Spleen (tissue), 11 donors: ENCODE measurements at regions not wholly inside any gene's neighbourhood (a gene's known extent, or its start where the extent isn't known, plus 50 kb on each side); places are given as distances from the start of the nearest gene placed in this dataset.
"Not testable (repeated sequence)": the region's sequence is repeated elsewhere in the genome, so short reads cannot be mapped to it uniquely, and the experiment has no call there.

Experiments used
- DNase-seq: peaks from one replicate; pipeline ENCODE4 v3.0.0-alpha.2; 2020
- H3K27ac ChIP-seq, 8 donors: fragments of 200-600 bp; sonication (generic) in 7 of 8; 1 replicate in 4 of 8; 2 replicates in 4 of 8; pipeline versions ENCODE4 v1.5.0 to v1.8.0; 2016 to 2021; ENCODE audit warnings: inconsistent platforms in 4 of 8, mild to moderate bottlenecking in 4 of 8, moderate library complexity in 1 of 8
- H3K27me3 ChIP-seq, 7 donors: fragments of 200-600 bp; sonication (generic) in 6 of 7; replicated peaks in 1 of 7; 1 replicate in 4 of 7; 2 replicates in 3 of 7; pipeline versions ENCODE4 v1.5.0 to v1.8.0; 2016 to 2021; ENCODE audit warnings: inconsistent platforms in 3 of 7, mild to moderate bottlenecking in 1 of 7
- H3K36me3 ChIP-seq, 6 donors: fragments of 200-600 bp; sonication (generic) in 5 of 6; 1 replicate in 4 of 6; 2 replicates in 2 of 6; pipeline versions ENCODE4 v1.5.0 to v1.8.0; 2016 to 2021; ENCODE audit warnings: inconsistent platforms in 2 of 6
- H3K4me1 ChIP-seq, 6 donors: fragments of 200-600 bp; sonication (generic) in 5 of 6; 1 replicate in 3 of 6; 2 replicates in 3 of 6; pipeline versions ENCODE4 v1.5.0 to v1.8.0; 2016 to 2021; ENCODE audit warnings: inconsistent platforms in 3 of 6
- H3K4me3 ChIP-seq, 8 donors: fragments of 200-600 bp; sonication (generic) in 7 of 8; 1 replicate in 4 of 8; 2 replicates in 4 of 8; pipeline versions ENCODE4 v1.5.0 to v1.8.0; 2016 to 2021; ENCODE audit warnings: inconsistent platforms in 4 of 8, mild to moderate bottlenecking in 4 of 8, moderate library complexity in 2 of 8
- H3K9me3 ChIP-seq, 8 donors: fragments of 200-600 bp; sonication (generic) in 7 of 8; 1 replicate in 4 of 8; 2 replicates in 4 of 8; pipeline versions ENCODE4 v1.5.0 to v1.8.0; 2016 to 2021; ENCODE audit warnings: inconsistent platforms in 4 of 8
- POLR2A ChIP-seq, 3 donors: fragments of 450-650 bp; IDR thresholded peaks; one replicate each; pipeline ENCODE4 v1.5.1; 2017; ENCODE audit warnings: antibody characterized with exemption in 3 of 3, mild to moderate bottlenecking in 1 of 3
- POLR2AphosphoS5 ChIP-seq, 3 donors: sonication (generic); formaldehyde crosslinking; IDR thresholded peaks; one replicate each; pipeline ENCODE4 v1.5.1; 2017; ENCODE audit warnings: antibody characterized with exemption in 3 of 3
- WGBS, 5 donors: extraction: QIAGEN DNeasy Blood & Tissue Kit in 3 of 5; methylation state at CpG; one replicate each; pipeline versions ENCODE4 v1.1.5 to v1.1.7; 2013 to 2018; 5-methylcytosine and 5-hydroxymethylcytosine counted together
- intact Hi-C: fragments of 100-400 bp; cut with DNase I; formaldehyde crosslinking; loops from one replicate; pipeline ENCODE4 v1.15.0; 2023; ENCODE audit warnings: low total_unique reads
- TF ChIP-seq, protein P1 (sequence below), 11 experiments: fragments of 200-600 bp in 7 of 11; fragments of 450-650 bp in 4 of 11; sonication (generic) in 4 of 11; IDR thresholded peaks in 8 of 11; conservative IDR thresholded peaks in 3 of 11; 1 replicate in 7 of 11; 2 replicates in 4 of 11; pipeline versions ENCODE4 v1.4.0 to v1.8.0; 2016 to 2021; ENCODE audit warnings: antibody characterized with exemption in 11 of 11, inconsistent platforms in 4 of 11, mild to moderate bottlenecking in 1 of 11
- donor health status: healthy with polysubstance abuse.
- donor health status: DM: no; HTN: no; CAD: no; lungs with moderate emphysema.
- donor health status: DM: no; HTN: no; CAD: no.
- donor health status: Bipolar disorder and iron deficiency.
- donor health status: healthy.
- donor health status: DM: no; HTN: no; CAD: no.
- donor health status: DM: yes; HTN: yes; CAD: no.

DNA sequence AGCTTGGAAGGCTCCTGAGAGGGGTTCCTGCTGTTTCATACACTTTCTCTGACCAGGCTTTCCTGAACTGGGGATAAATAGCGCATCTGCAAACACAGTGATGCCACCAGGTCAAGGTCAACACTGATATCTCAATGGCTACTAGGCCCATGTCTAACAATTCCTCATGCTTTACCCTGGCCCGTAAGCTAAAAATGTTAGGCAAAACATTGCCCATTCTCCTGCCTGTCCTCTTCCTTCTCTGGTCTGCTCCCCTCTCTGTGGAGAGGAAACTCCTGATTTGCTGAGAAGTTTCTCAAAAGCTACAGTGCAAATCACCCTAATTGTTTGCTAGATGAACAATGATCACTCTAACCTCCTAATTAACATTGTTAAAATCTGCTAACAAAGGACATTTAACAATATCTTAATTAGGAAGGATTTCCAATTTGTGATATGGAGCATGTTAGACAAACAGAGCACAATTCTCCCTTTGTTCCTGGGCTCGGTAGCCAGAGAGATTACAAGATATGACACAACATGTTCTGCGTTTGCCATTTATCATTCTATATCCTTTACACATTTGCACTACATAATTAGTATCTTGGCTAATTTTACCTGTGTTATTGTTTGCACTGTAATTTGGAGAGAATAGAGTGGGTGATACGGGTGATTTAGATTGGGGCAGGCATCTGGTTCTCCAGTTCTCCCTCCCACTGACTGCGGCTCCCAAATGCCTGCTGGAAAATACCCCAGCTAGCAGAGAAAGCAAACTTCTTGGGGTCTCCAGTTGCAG lies 266.8 kb downstream of the CD83 start:
- H3K36me3 ChIP-seq, result no peaks in the 10 kb centered on the region
- H3K4me3 ChIP-seq, result no peak overlapping the region
- peaks cover 0 to 37% (median 14%) of the 10 kb centered on the region in 6 donors for H3K4me1 ChIP-seq
- H3K27ac ChIP-seq, result no peak overlapping the region
- H3K27me3 ChIP-seq, result no peaks in the 10 kb centered on the region
- intact Hi-C loops, result no loop called here
- TF ChIP-seq, protein P1, sequence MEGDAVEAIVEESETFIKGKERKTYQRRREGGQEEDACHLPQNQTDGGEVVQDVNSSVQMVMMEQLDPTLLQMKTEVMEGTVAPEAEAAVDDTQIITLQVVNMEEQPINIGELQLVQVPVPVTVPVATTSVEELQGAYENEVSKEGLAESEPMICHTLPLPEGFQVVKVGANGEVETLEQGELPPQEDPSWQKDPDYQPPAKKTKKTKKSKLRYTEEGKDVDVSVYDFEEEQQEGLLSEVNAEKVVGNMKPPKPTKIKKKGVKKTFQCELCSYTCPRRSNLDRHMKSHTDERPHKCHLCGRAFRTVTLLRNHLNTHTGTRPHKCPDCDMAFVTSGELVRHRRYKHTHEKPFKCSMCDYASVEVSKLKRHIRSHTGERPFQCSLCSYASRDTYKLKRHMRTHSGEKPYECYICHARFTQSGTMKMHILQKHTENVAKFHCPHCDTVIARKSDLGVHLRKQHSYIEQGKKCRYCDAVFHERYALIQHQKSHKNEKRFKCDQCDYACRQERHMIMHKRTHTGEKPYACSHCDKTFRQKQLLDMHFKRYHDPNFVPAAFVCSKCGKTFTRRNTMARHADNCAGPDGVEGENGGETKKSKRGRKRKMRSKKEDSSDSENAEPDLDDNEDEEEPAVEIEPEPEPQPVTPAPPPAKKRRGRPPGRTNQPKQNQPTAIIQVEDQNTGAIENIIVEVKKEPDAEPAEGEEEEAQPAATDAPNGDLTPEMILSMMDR (IDR thresholded peaks at IDR 0.05 in 8 of 11, conservative IDR thresholded peaks at IDR 0.05 in 3 of 11), result no peak
- no peak for TF ChIP-seq POLR2A (IDR thresholded peaks at IDR 0.05)
- TF ChIP-seq POLR2AphosphoS5 (IDR thresholded peaks at IDR 0.05), result no peak
- 85 to 96% (median 87%) methylated on average over 6 of the region's 6 CpGs for WGBS, 5 donors
- DNase-seq, result no peak
- no peaks in the 10 kb centered on the region for H3K9me3 ChIP-seq

DNA sequence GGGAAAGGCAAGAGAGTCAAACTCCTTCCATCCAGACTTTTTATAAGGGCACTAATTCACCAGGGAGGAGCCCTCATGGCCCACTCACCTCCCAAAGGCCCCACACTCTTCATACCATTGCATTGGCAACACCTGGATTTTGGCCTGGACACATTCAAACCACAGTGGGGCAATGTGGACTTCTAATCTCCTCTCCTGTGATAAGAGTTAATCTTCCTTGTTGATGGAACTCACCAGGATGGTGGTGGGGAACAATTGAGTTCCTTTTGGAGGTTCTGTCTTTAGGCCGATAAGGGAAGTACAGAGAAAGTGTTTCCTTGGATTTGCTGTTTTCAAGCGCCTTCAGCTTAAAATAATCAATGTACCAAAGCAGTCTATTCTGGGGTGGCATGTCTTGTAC lies 268.7 kb downstream of the CD83 start:
- H3K9me3 ChIP-seq, result no peaks in the 10 kb centered on the region
- intact Hi-C loops, result no loop called here
- 66 to 84% (median 83%) methylated on average over 2 of the region's 2 CpGs for WGBS, 5 donors

DNA sequence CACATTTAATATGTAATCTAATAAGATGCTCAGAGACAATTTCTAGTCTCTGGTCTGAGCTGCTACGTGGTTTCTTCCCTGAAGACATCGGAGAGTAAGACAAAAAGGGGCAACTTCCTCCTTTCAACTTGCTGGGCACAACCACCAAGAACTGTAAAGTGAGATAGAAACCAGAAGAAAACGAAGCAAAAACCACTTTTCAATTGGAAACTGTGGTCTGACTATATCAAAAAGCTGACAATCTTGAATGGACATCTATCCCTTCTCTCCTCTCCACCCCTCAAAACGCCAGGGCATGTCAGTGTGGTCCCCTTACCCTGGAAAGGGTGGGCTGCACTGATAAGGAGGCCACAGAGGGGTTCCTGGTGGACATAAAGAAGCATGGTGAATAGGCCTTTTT lies 269.1 kb downstream of the CD83 start:
- Histone ChIP-seq H3K27me3 (no peaks in the 10 kb centered on the region), H3K9me3 (no peaks in the 10 kb centered on the region), H3K27ac (no peak overlapping the region), H3K36me3 (no peaks in the 10 kb centered on the region), H3K4me3 (no peak overlapping the region), H3K4me1 (peaks cover 0 to 30% (median 14%) of the 10 kb centered on the region in 6 donors)
- intact Hi-C loops, result no loop called here
- DNase-seq, result no peak
- 23 to 57% (median 36%) methylated on average over 4 of the region's 4 CpGs for WGBS, 5 donors
- TF ChIP-seq, protein P1 (IDR thresholded peaks at IDR 0.05 in 8 of 11, conservative IDR thresholded peaks at IDR 0.05 in 3 of 11), result no peak

More for the DNA sequence above, 268.7 kb downstream of the CD83 start:
- Histone ChIP-seq H3K27ac (no peak overlapping the region), H3K36me3 (no peaks in the 10 kb centered on the region), H3K4me3 (no peak overlapping the region), H3K27me3 (no peaks in the 10 kb centered on the region), H3K4me1 (peaks cover 0 to 30% (median 14%) of the 10 kb centered on the region in 6 donors)
- no peak for TF ChIP-seq POLR2AphosphoS5 (IDR thresholded peaks at IDR 0.05)
- TF ChIP-seq, protein P1 (IDR thresholded peaks at IDR 0.05 in 8 of 11, conservative IDR thresholded peaks at IDR 0.05 in 3 of 11), result no peak
- TF ChIP-seq POLR2A (IDR thresholded peaks at IDR 0.05), result no peak
- DNase-seq, result no peak

DNA sequence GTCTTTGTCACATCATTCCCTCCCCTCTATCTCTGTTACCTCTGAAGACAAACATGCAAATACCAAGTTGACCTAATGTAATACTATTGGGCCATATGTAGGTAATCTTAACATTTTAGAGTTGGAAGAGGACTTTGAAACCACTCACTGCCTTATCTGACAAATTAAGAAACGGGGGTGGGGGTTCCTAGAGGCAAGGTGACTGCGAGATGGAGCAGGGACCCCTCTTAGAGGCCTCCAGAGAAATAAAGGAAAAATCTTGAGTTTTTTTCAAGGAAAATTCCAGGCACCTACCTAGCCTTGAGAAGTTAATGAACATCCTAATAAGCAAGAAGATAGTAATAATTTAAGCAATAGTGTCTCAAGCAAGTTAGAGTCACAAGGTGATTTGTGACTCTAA lies 270.8 kb downstream of the CD83 start:
- Histone ChIP-seq H3K9me3 (no peaks in the 10 kb centered on the region), H3K27me3 (no peaks in the 10 kb centered on the region), H3K27ac (no peak overlapping the region), H3K4me3 (no peak overlapping the region), H3K36me3 (no peaks in the 10 kb centered on the region), H3K4me1 (peaks cover 0 to 16% (median 6%) of the 10 kb centered on the region in 6 donors)
- TF ChIP-seq POLR2AphosphoS5 (IDR thresholded peaks at IDR 0.05) (no peak), POLR2A (IDR thresholded peaks at IDR 0.05) (no peak)
- TF ChIP-seq, protein P1 (IDR thresholded peaks at IDR 0.05 in 8 of 11, conservative IDR thresholded peaks at IDR 0.05 in 3 of 11), result no peak
- no peak for DNase-seq
- WGBS, 5 donors, result 81 to 95% (median 93%) methylated on average over 2 of the region's 2 CpGs
- intact Hi-C loops, result no loop called here

- H3K36me3 ChIP-seq, H3K27me3 ChIP-seq, H3K27ac ChIP-seq, intact Hi-C loops, H3K9me3 ChIP-seq, DNase-seq, H3K4me3 ChIP-seq: not testable (repeated sequence)
- WGBS, 5 donors, result 82 to 100% (median 91%) methylated on average over 2 of the region's 2 CpGs
- peaks cover 0 to 10% (median 4%) of the 10 kb centered on the region in 6 donors for H3K4me1 ChIP-seq
Observed at GRCh38 chr6:14389776-14390175, 272.2 kb downstream of the CD83 start.
